ENCODE measurements at regions not wholly inside any gene's neighbourhood (a gene's known extent, or its start where the extent isn't known, plus 50 kb on each side); places are given as distances from the start of the nearest gene placed in this dataset.

DNA sequence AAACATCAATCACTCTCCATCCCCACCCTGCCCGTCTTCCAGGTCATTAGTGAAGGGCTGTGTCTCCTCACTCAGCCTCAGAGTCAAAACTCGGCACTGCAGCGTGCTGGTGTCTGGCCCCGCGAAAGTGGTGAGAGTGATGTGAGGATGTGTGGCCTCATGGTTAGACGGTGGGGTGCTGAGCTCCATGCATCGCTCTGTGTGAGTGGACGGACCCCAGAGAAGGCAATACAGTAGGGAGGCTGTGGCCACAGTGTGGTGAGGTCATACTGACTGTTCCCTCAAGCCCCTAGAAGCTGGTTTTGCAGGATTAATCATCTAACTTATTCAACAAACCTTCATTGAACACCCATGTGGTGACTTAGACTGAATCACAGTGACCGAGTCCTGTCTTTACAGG, 329.9 kb upstream of the AJAP1 start:
- Histone ChIP-seq H3K9me3 (ENCODE audit: insufficient read depth, low read length, severe bottlenecking) (no peaks in the 10 kb centered on the region), H3K79me2 (ENCODE audit: insufficient read depth, low read length) (no peaks in the 10 kb centered on the region), H3K4me3 (ENCODE audit: low read depth in 1 of 2, low read length in 2 of 2) (no peak overlapping the region), H3K36me3 (ENCODE audit: insufficient read depth, low read length) (no peaks in the 10 kb centered on the region), H4K20me1 (ENCODE audit: insufficient read depth, low read length) (no peaks in the 10 kb centered on the region), H3K4me1 (ENCODE audit: insufficient read depth, low read length) (no peaks in the 10 kb centered on the region), H2AFZ (ENCODE audit: low read depth, low read length) (no peak overlapping the region), H3K27me3 (ENCODE audit: insufficient read depth, low read length, poor library complexity) (no peaks in the 10 kb centered on the region), H3K9ac (ENCODE audit: low read depth, low read length) (no peak overlapping the region), H3K4me2 (ENCODE audit: insufficient read depth, low read length) (no peak overlapping the region), H3K27ac (ENCODE audit: low read length) (no peak overlapping the region)
- DNase-seq (no peak), ATAC-seq (ENCODE audit: insufficient read depth, low read depth) (no peak)
- TF ChIP-seq CTCF (IDR thresholded peaks at IDR 0.05; ENCODE audit: borderline replicate concordance, extremely low read depth, low read length, poor library complexity, severe bottlenecking), result no peak
- TF ChIP-seq EZH2 (IDR thresholded peaks at IDR 0.05; ENCODE audit: borderline replicate concordance, low read depth, low read length, severe bottlenecking), result no peak

- Histone ChIP-seq H2AFZ (ENCODE audit: low read depth, low read length) (no peak overlapping the region), H3K36me3 (ENCODE audit: insufficient read depth, low read length) (no peaks in the 10 kb centered on the region), H3K27me3 (ENCODE audit: insufficient read depth, low read length, poor library complexity) (no peaks in the 10 kb centered on the region), H3K27ac (ENCODE audit: low read length) (no peak overlapping the region), H3K9me3 (ENCODE audit: insufficient read depth, low read length, severe bottlenecking) (no peaks in the 10 kb centered on the region), H4K20me1 (ENCODE audit: insufficient read depth, low read length) (no peaks in the 10 kb centered on the region), H3K79me2 (ENCODE audit: insufficient read depth, low read length) (no peaks in the 10 kb centered on the region), H3K4me1 (ENCODE audit: insufficient read depth, low read length) (no peaks in the 10 kb centered on the region), H3K4me3 (ENCODE audit: low read depth in 1 of 2, low read length in 2 of 2) (no peak overlapping the region), H3K4me2 (ENCODE audit: insufficient read depth, low read length) (no peak overlapping the region), H3K9ac (ENCODE audit: low read depth, low read length) (no peak overlapping the region)
- TF ChIP-seq EZH2 (IDR thresholded peaks at IDR 0.05; ENCODE audit: borderline replicate concordance, low read depth, low read length, severe bottlenecking), result no peak
- no peak for TF ChIP-seq CTCF (IDR thresholded peaks at IDR 0.05; ENCODE audit: borderline replicate concordance, extremely low read depth, low read length, poor library complexity, severe bottlenecking)
- DNase-seq, result no peak
- no peak for ATAC-seq (ENCODE audit: insufficient read depth, low read depth)
Observed at GRCh38 chr1:4327142-4327541, 327.3 kb upstream of the AJAP1 start.

GRCh38 chr1:4328402-4329071, 325.9 kb upstream of the AJAP1 start:
- no peak overlapping the region for H3K9ac ChIP-seq (ENCODE audit: low read depth, low read length)
- H3K9me3 ChIP-seq (ENCODE audit: insufficient read depth, low read length, severe bottlenecking), result no peaks in the 10 kb centered on the region
- no peak overlapping the region for H3K27ac ChIP-seq (ENCODE audit: low read length)
- no peaks in the 10 kb centered on the region for H3K36me3 ChIP-seq (ENCODE audit: insufficient read depth, low read length)
- no peak for ATAC-seq (ENCODE audit: insufficient read depth, low read depth)
- H3K4me1 ChIP-seq (ENCODE audit: insufficient read depth, low read length), result no peaks in the 10 kb centered on the region
- no peak for DNase-seq
- H3K79me2 ChIP-seq (ENCODE audit: insufficient read depth, low read length), result no peaks in the 10 kb centered on the region
- no peak overlapping the region for H3K4me2 ChIP-seq (ENCODE audit: insufficient read depth, low read length)
- TF ChIP-seq CTCF (IDR thresholded peaks at IDR 0.05; ENCODE audit: borderline replicate concordance, extremely low read depth, low read length, poor library complexity, severe bottlenecking) (no peak), EZH2 (IDR thresholded peaks at IDR 0.05; ENCODE audit: borderline replicate concordance, low read depth, low read length, severe bottlenecking) (no peak)
- no peaks in the 10 kb centered on the region for H3K27me3 ChIP-seq (ENCODE audit: insufficient read depth, low read length, poor library complexity)
- H3K4me3 ChIP-seq (ENCODE audit: low read depth in 1 of 2, low read length in 2 of 2), result no peak overlapping the region
- no peak overlapping the region for H2AFZ ChIP-seq (ENCODE audit: low read depth, low read length)
- H4K20me1 ChIP-seq (ENCODE audit: insufficient read depth, low read length), result no peaks in the 10 kb centered on the region

Measured in DND-41 (cell line).